Activated B cell treated with CpG ODN at 0.5 μM for 24 hours (primary cell): ENCODE measurements at regions not wholly inside any gene's neighbourhood (a gene's known extent, or its start where the extent isn't known, plus 50 kb on each side); places are given as distances from the start of the nearest gene placed in this dataset.

Experiments used
- ATAC-seq: fragments of 200-7000 bp; cut with Tn5 transposase; one replicate; pipeline ENCODE4 v1.10.0; 2021; ENCODE audit warnings: low read depth, mild to moderate bottlenecking, moderate library complexity
- CTCF ChIA-PET: fragments of 350-600 bp; sonication (Branson Sonifier 250); formaldehyde crosslinking; loops from one replicate; lab custom pipeline; 2021; ENCODE audit warnings: antibody characterized with exemption; lab: Charles Lee
- POLR2A ChIA-PET: fragments of 350-600 bp; sonication (Branson Sonifier 250); formaldehyde crosslinking; loops from one replicate; lab custom pipeline; 2021; ENCODE audit warnings: antibody characterized with exemption; lab: Charles Lee
- DNase-seq: peaks from one replicate; pipeline ENCODE4 v3.0.0; 2022
- H3K27ac Mint-ChIP-seq: one replicate; pipeline ENCODE4 v1.8.0; 2020; ENCODE audit warnings: mixed read lengths
- H3K27me3 Mint-ChIP-seq: one replicate; pipeline ENCODE4 v1.8.0; 2021; ENCODE audit warnings: mixed read lengths
- H3K36me3 Mint-ChIP-seq: one replicate; pipeline ENCODE4 v1.8.0; 2021; ENCODE audit warnings: low read depth, mixed read lengths
- H3K4me1 Mint-ChIP-seq: one replicate; pipeline ENCODE4 v1.8.0; 2021; ENCODE audit warnings: mixed read lengths
- H3K4me3 Mint-ChIP-seq: one replicate; pipeline ENCODE4 v1.8.0; 2020; ENCODE audit warnings: mild to moderate bottlenecking, mixed read lengths
- H3K9me3 Mint-ChIP-seq: one replicate; pipeline ENCODE4 v1.8.0; 2020; ENCODE audit warnings: mixed read lengths
- CTCF ChIP-seq: fragments of 200-600 bp; IDR thresholded peaks from one replicate; pipeline ENCODE4 v1.8.0; 2022; ENCODE audit warnings: antibody characterized with exemption, mild to moderate bottlenecking
- intact Hi-C: fragments of 100-400 bp; cut with micrococcal nuclease; formaldehyde crosslinking; loops from one replicate; pipeline ENCODE4 v1.15.1; 2024

- ATAC-seq = no peak
- no peak overlapping the region for H3K27ac Mint-ChIP-seq
- DNase-seq = no peak
- no peaks in the 10 kb centered on the region for H3K4me1 Mint-ChIP-seq
- CTCF ChIA-PET = no interaction called here
- H3K27me3 Mint-ChIP-seq = peaks cover 13% of the 10 kb centered on the region
- H3K9me3 Mint-ChIP-seq = no peaks in the 10 kb centered on the region
- POLR2A ChIA-PET = no interaction called here
- no peak for TF ChIP-seq CTCF
- no peak overlapping the region for H3K4me3 Mint-ChIP-seq
- intact Hi-C loops = no loop called here
- no peaks in the 10 kb centered on the region for H3K36me3 Mint-ChIP-seq
These were observed 150.9 kb downstream of the ACTR3 start for GRCh38 chr2:114040826-114041225.

- Mint-ChIP-seq H3K4me1 (no peaks in the 10 kb centered on the region), H3K27me3 (peaks cover 7% of the 10 kb centered on the region), H3K9me3 (no peaks in the 10 kb centered on the region), H3K4me3 (no peak overlapping the region), H3K27ac (no peak overlapping the region), H3K36me3 (no peaks in the 10 kb centered on the region)
- intact Hi-C loops = no loop called here
- ATAC-seq = no peak
- CTCF ChIA-PET = no interaction called here
- no peak for TF ChIP-seq CTCF
- no peak for DNase-seq
- POLR2A ChIA-PET = no interaction called here
These were observed 155.1 kb downstream of the ACTR3 start for GRCh38 chr2:114044985-114045384.

DNA sequence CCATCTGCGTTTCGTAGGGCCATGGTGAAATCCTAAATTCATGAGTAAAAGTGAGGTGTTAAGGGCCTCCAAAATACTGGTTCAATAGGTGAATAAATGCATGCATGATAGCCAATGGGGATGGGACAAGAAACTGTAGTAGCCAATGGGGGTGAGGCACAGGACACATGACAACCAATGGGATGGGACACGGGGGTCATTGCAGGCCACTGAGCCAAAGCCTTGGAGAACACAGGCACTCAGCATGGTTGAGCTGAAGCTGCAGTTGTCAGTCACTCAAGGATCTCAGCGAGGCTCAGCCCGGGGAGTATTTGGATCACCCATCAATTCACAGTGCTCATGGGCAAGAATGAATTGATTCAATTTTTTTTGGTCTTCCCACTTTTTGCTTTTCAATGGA, 156.5 kb downstream of the ACTR3 start:
- CTCF ChIA-PET = no interaction called here
- H3K36me3 Mint-ChIP-seq = no peaks in the 10 kb centered on the region
- no peaks in the 10 kb centered on the region for H3K9me3 Mint-ChIP-seq
- POLR2A ChIA-PET = no interaction called here
- H3K27me3 Mint-ChIP-seq = peaks cover 7% of the 10 kb centered on the region
- no peak for TF ChIP-seq CTCF
- intact Hi-C loops = no loop called here
- H3K27ac Mint-ChIP-seq = no peak overlapping the region
- no peak for DNase-seq
- no peaks in the 10 kb centered on the region for H3K4me1 Mint-ChIP-seq
- no peak for ATAC-seq
- no peak overlapping the region for H3K4me3 Mint-ChIP-seq

DNA sequence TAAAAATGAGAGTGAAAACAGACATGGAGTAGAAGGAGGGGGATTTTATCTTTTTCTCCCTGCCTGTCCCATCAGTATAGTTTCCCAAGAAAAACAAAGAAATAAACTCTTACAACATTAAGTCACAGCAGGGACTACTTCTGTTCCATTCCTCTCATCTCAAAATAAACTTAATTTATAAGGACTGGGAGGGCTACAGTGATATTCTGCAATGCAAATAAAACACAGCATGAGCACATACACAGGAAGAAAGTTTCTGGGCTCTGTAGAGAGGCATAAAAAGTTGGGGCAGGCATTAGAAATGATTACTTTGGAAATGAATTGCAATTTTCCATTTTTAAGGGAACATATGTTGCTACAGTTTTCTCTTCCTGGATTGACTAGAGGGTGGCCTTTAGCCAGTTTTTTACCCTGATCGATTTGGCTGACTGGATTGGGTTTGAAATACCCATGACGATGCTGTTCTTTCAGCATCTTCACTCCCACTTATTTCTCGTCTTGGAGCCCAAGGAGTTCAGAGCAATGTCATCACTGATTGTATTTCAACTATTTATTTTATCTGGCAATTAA, 157.1 kb downstream of the ACTR3 start:
- Mint-ChIP-seq H3K36me3 (no peaks in the 10 kb centered on the region), H3K4me1 (no peaks in the 10 kb centered on the region), H3K4me3 (no peak overlapping the region), H3K9me3 (no peaks in the 10 kb centered on the region), H3K27ac (no peak overlapping the region), H3K27me3 (peaks cover 6% of the 10 kb centered on the region)
- intact Hi-C loops = no loop called here
- no peak for DNase-seq
- POLR2A ChIA-PET = no interaction called here
- CTCF ChIA-PET = no interaction called here
- no peak for TF ChIP-seq CTCF
- no peak for ATAC-seq

- POLR2A ChIA-PET = no interaction called here
These were observed 159.4 kb downstream of the ACTR3 start for GRCh38 chr2:114049280-114049679.

More at GRCh38 chr2:114049280-114049679, 159.4 kb downstream of the ACTR3 start:
- intact Hi-C loops = no loop called here
- no peak overlapping the region for H3K27ac Mint-ChIP-seq
- no peaks in the 10 kb centered on the region for H3K9me3 Mint-ChIP-seq
- no peak overlapping the region for H3K4me3 Mint-ChIP-seq
- no peak for TF ChIP-seq CTCF
- no peaks in the 10 kb centered on the region for H3K36me3 Mint-ChIP-seq
- CTCF ChIA-PET = no interaction called here
- H3K27me3 Mint-ChIP-seq = peaks cover 2% of the 10 kb centered on the region
- DNase-seq (no peak), ATAC-seq (no peak)
- no peaks in the 10 kb centered on the region for H3K4me1 Mint-ChIP-seq
